ENCODE measurements at regions not wholly inside any gene's neighbourhood (a gene's known extent, or its start where the extent isn't known, plus 50 kb on each side); places are given as distances from the start of the nearest gene placed in this dataset.
"Not testable (repeated sequence)": the region's sequence is repeated elsewhere in the genome, so short reads cannot be mapped to it uniquely, and the experiment has no call there.

GRCh38 chr6:69527921-69528476, 268.8 kb downstream of the LMBRD1 start:
- H3K9ac ChIP-seq (ENCODE audit: low read length) = no peak overlapping the region
- H3K4me3 ChIP-seq (ENCODE audit: insufficient read depth, low read length, poor library complexity, severe bottlenecking) = no peak overlapping the region
- no peaks in the 10 kb centered on the region for H3K9me2 ChIP-seq (replicated peaks; ENCODE audit: insufficient read depth, low read length)
- H3K4me2 ChIP-seq (ENCODE audit: low read depth, low read length, poor library complexity, severe bottlenecking) = no peak overlapping the region
- no peaks in the 10 kb centered on the region for H3F3A ChIP-seq (ENCODE audit: insufficient read depth)
- no peaks in the 10 kb centered on the region for H4K20me1 ChIP-seq (ENCODE audit: low read depth, low read length)
- H2AFZ ChIP-seq (ENCODE audit: low read depth, low read length, severe bottlenecking) = no peak overlapping the region
- no peak for TF ChIP-seq CTCF (IDR thresholded peaks at IDR 0.05; ENCODE audit: insufficient read depth, low read length, poor library complexity, severe bottlenecking)
- TF ChIP-seq EZH2phosphoT487 (conservative IDR thresholded peaks at IDR 0.05; ENCODE audit: low read length) = no peak
- H3K27me3 ChIP-seq (ENCODE audit: low read length) = no peaks in the 10 kb centered on the region
- no peaks in the 10 kb centered on the region for H3K36me3 ChIP-seq (ENCODE audit: low read length)
- no peak overlapping the region for H3K27ac ChIP-seq (ENCODE audit: low read depth, low read length)
- no peaks in the 10 kb centered on the region for H3K79me2 ChIP-seq (ENCODE audit: insufficient read depth, low read length)
- H3K9me3 ChIP-seq (ENCODE audit: insufficient read depth, low read length) = no peaks in the 10 kb centered on the region

GRCh38 chr6:69515480-69515879, 281.3 kb downstream of the LMBRD1 start:
- not testable (repeated sequence) for H3K4me3 ChIP-seq (ENCODE audit: insufficient read depth, low read length, poor library complexity, severe bottlenecking); H4K20me1 ChIP-seq (ENCODE audit: low read depth, low read length); H2AFZ ChIP-seq (ENCODE audit: low read depth, low read length, severe bottlenecking); H3K27ac ChIP-seq (ENCODE audit: low read depth, low read length); H3K36me3 ChIP-seq (ENCODE audit: low read length); H3K4me2 ChIP-seq (ENCODE audit: low read depth, low read length, poor library complexity, severe bottlenecking); H3K27me3 ChIP-seq (ENCODE audit: low read length); H3K9me3 ChIP-seq (ENCODE audit: insufficient read depth, low read length); H3K9me2 ChIP-seq (replicated peaks; ENCODE audit: insufficient read depth, low read length); H3K79me2 ChIP-seq (ENCODE audit: insufficient read depth, low read length); H3K9ac ChIP-seq (ENCODE audit: low read length); H3F3A ChIP-seq (ENCODE audit: insufficient read depth)

- Histone ChIP-seq H3F3A (ENCODE audit: insufficient read depth) (no peaks in the 10 kb centered on the region), H3K4me3 (ENCODE audit: insufficient read depth, low read length, poor library complexity, severe bottlenecking) (no peak overlapping the region), H3K9me3 (ENCODE audit: insufficient read depth, low read length) (no peaks in the 10 kb centered on the region), H3K27ac (ENCODE audit: low read depth, low read length) (no peak overlapping the region), H3K36me3 (ENCODE audit: low read length) (no peaks in the 10 kb centered on the region), H3K27me3 (ENCODE audit: low read length) (no peaks in the 10 kb centered on the region), H2AFZ (ENCODE audit: low read depth, low read length, severe bottlenecking) (no peak overlapping the region), H3K79me2 (ENCODE audit: insufficient read depth, low read length) (no peaks in the 10 kb centered on the region), H3K9ac (ENCODE audit: low read length) (no peak overlapping the region), H3K9me2 (replicated peaks; ENCODE audit: insufficient read depth, low read length) (no peaks in the 10 kb centered on the region), H3K4me2 (ENCODE audit: low read depth, low read length, poor library complexity, severe bottlenecking) (no peak overlapping the region), H4K20me1 (ENCODE audit: low read depth, low read length) (no peaks in the 10 kb centered on the region)
- TF ChIP-seq EZH2phosphoT487 (conservative IDR thresholded peaks at IDR 0.05; ENCODE audit: low read length) (no peak), CTCF (IDR thresholded peaks at IDR 0.05; ENCODE audit: insufficient read depth, low read length, poor library complexity, severe bottlenecking) (no peak)
These were observed 302.2 kb downstream of the LMBRD1 start for GRCh38 chr6:69494595-69494994.

GRCh38 chr6:69489970-69490369, 306.8 kb downstream of the LMBRD1 start:
- Histone ChIP-seq H3K79me2 (ENCODE audit: insufficient read depth, low read length) (no peaks in the 10 kb centered on the region), H3K36me3 (ENCODE audit: low read length) (no peaks in the 10 kb centered on the region), H4K20me1 (ENCODE audit: low read depth, low read length) (no peaks in the 10 kb centered on the region), H3F3A (ENCODE audit: insufficient read depth) (no peaks in the 10 kb centered on the region), H3K9ac (ENCODE audit: low read length) (no peak overlapping the region), H3K9me2 (replicated peaks; ENCODE audit: insufficient read depth, low read length) (no peaks in the 10 kb centered on the region), H3K27me3 (ENCODE audit: low read length) (no peaks in the 10 kb centered on the region), H2AFZ (ENCODE audit: low read depth, low read length, severe bottlenecking) (no peak overlapping the region), H3K27ac (ENCODE audit: low read depth, low read length) (no peak overlapping the region), H3K4me2 (ENCODE audit: low read depth, low read length, poor library complexity, severe bottlenecking) (no peak overlapping the region), H3K9me3 (ENCODE audit: insufficient read depth, low read length) (no peaks in the 10 kb centered on the region), H3K4me3 (ENCODE audit: insufficient read depth, low read length, poor library complexity, severe bottlenecking) (no peak overlapping the region)
- TF ChIP-seq EZH2phosphoT487 (conservative IDR thresholded peaks at IDR 0.05; ENCODE audit: low read length) (no peak), CTCF (IDR thresholded peaks at IDR 0.05; ENCODE audit: insufficient read depth, low read length, poor library complexity, severe bottlenecking) (no peak)

Measured in SU-DHL-6 (cell line).